Non-pigmented ciliary epithelial cell (primary cell): ENCODE measurements at regions not wholly inside any gene's neighbourhood (a gene's known extent, or its start where the extent isn't known, plus 50 kb on each side); places are given as distances from the start of the nearest gene placed in this dataset.
A peak's percentile ranks its signal among the peaks of the same experiment; 100 is the strongest.
"Not testable (repeated sequence)": the region's sequence is repeated elsewhere in the genome, so short reads cannot be mapped to it uniquely, and the experiment has no call there.

Source experiments
- DNase-seq: peaks from one replicate; pipeline ENCODE4 v3.0.0-alpha.2; 2010; ENCODE audit warnings: low read depth

- no peak for DNase-seq
Measured at GRCh38 chr7:127530148-127530547, 55.2 kb downstream of the GCC1 start.

GRCh38 chr7:127527561-127527960 is 57.8 kb downstream of the GCC1 start:
- no peak for DNase-seq

- DNase-seq: no peak
Measured at GRCh38 chr7:127525866-127526480, 59.4 kb downstream of the GCC1 start.

GRCh38 chr7:127516320-127516719 is 69.1 kb downstream of the GCC1 start:
- no peak for DNase-seq

- peak; percentile 15 for DNase-seq
Measured at GRCh38 chr7:127514499-127514898, 70.9 kb downstream of the GCC1 start.

GRCh38 chr7:127513311-127513710 is 72.1 kb downstream of the GCC1 start:
- DNase-seq: no peak

GRCh38 chr7:127512663-127513062 is 72.7 kb downstream of the GCC1 start:
- no peak for DNase-seq

GRCh38 chr7:127504715-127505114 is 80.7 kb downstream of the GCC1 start:
- DNase-seq: no peak

GRCh38 chr7:127501817-127502216 is 83.6 kb downstream of the GCC1 start:
- no peak for DNase-seq

GRCh38 chr7:127487381-127487780 is 94.9 kb upstream of the ZNF800 start:
- no peak for DNase-seq

GRCh38 chr7:127486654-127487053 is 94.1 kb upstream of the ZNF800 start:
- DNase-seq: no peak

GRCh38 chr7:127485482-127485881 is 93.0 kb upstream of the ZNF800 start:
- no peak for DNase-seq

GRCh38 chr7:127484954-127485353 is 92.4 kb upstream of the ZNF800 start:
- no peak for DNase-seq

GRCh38 chr7:127478461-127478860 is 86.0 kb upstream of the ZNF800 start:
- DNase-seq: no peak

- DNase-seq: no peak
Measured at GRCh38 chr7:127478024-127478355, 85.5 kb upstream of the ZNF800 start.

GRCh38 chr7:127477295-127478023 is 85.0 kb upstream of the ZNF800 start:
- no peak for DNase-seq

- no peak for DNase-seq
Measured at GRCh38 chr7:127476618-127477017, 84.1 kb upstream of the ZNF800 start.

- DNase-seq: no peak
Measured at GRCh38 chr7:127474457-127474856, 81.9 kb upstream of the ZNF800 start.

- DNase-seq: no peak
Measured at GRCh38 chr7:127473409-127473808, 80.9 kb upstream of the ZNF800 start.

- DNase-seq: no peak
Measured at GRCh38 chr7:127460077-127460476, 67.6 kb upstream of the ZNF800 start.

GRCh38 chr7:127451258-127451657 is 58.8 kb upstream of the ZNF800 start:
- not testable (repeated sequence) for DNase-seq

GRCh38 chr7:127448566-127448965 is 56.1 kb upstream of the ZNF800 start:
- no peak for DNase-seq

- DNase-seq: no peak
Measured at GRCh38 chr7:127447326-127447945, 54.9 kb upstream of the ZNF800 start.

GRCh38 chr7:127446842-127447241 is 54.3 kb upstream of the ZNF800 start:
- no peak for DNase-seq
